ENCODE measurements at regions not wholly inside any gene's neighbourhood (a gene's known extent, or its start where the extent isn't known, plus 50 kb on each side); places are given as distances from the start of the nearest gene placed in this dataset.

DNA sequence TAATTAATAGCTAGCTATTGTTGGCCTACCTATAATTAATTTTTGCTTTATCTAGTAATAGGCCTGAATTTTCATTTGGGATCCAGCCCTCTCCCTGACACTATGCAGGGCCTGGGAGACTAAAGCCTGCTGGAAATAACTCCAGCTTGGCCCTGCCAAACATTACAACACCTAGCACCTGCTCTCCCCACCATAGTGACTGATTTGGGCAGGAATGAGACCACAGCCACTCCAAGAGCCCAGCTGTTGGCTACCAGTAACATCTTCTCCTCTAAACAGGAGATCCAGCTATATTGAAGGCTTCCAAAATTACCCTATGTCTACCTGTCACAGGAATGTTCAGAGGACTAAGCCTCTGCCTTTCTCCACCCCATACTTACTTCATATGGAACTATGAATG lies 225.1 kb downstream of the IDS start:
- TF ChIP-seq, protein P1, sequence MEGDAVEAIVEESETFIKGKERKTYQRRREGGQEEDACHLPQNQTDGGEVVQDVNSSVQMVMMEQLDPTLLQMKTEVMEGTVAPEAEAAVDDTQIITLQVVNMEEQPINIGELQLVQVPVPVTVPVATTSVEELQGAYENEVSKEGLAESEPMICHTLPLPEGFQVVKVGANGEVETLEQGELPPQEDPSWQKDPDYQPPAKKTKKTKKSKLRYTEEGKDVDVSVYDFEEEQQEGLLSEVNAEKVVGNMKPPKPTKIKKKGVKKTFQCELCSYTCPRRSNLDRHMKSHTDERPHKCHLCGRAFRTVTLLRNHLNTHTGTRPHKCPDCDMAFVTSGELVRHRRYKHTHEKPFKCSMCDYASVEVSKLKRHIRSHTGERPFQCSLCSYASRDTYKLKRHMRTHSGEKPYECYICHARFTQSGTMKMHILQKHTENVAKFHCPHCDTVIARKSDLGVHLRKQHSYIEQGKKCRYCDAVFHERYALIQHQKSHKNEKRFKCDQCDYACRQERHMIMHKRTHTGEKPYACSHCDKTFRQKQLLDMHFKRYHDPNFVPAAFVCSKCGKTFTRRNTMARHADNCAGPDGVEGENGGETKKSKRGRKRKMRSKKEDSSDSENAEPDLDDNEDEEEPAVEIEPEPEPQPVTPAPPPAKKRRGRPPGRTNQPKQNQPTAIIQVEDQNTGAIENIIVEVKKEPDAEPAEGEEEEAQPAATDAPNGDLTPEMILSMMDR (IDR thresholded peaks at IDR 0.05; ENCODE audit: low read depth, low read length, poor library complexity, severe bottlenecking): no peak
- TF ChIP-seq EZH2phosphoT487 (IDR thresholded peaks at IDR 0.05; ENCODE audit: borderline replicate concordance, low read length): no peak

Data from DOHH2 (cell line).